Type B pancreatic cell (in vitro differentiated cells): ENCODE measurements at regions not wholly inside any gene's neighbourhood (a gene's known extent, or its start where the extent isn't known, plus 50 kb on each side); places are given as distances from the start of the nearest gene placed in this dataset.

Experiments used
- DNase-seq: peaks from one replicate; pipeline ENCODE4 v3.0.0; 2021; ENCODE audit warnings: mixed read lengths; ENCODE audit not compliant: unreplicated experiment; ENCODE audit errors: extremely low spot score
- H3K27ac Mint-ChIP-seq: 2 replicates; pipeline ENCODE4 v1.8.0; 2021; ENCODE audit warnings: mild to moderate bottlenecking, mixed read lengths
- H3K27me3 Mint-ChIP-seq: 2 replicates; pipeline ENCODE4 v1.8.0; 2021; ENCODE audit warnings: mixed read lengths
- H3K36me3 Mint-ChIP-seq: 2 replicates; pipeline ENCODE4 v1.8.0; 2021; ENCODE audit warnings: mixed read lengths
- H3K4me1 Mint-ChIP-seq: one replicate; pipeline ENCODE4 v1.8.0; 2021; ENCODE audit warnings: mixed read lengths; ENCODE audit not compliant: unreplicated experiment
- H3K4me3 Mint-ChIP-seq: 2 replicates; pipeline ENCODE4 v1.8.0; 2021; ENCODE audit warnings: mild to moderate bottlenecking, mixed read lengths
- H3K9me3 Mint-ChIP-seq: 2 replicates; pipeline ENCODE4 v1.8.0; 2021; ENCODE audit warnings: mixed read lengths
- CTCF ChIP-seq: fragments of 200-600 bp; sonication (generic); conservative IDR thresholded peaks from 2 replicates; pipeline ENCODE4 v1.5.0; 2021; ENCODE audit warnings: antibody characterized with exemption, mild to moderate bottlenecking

DNA sequence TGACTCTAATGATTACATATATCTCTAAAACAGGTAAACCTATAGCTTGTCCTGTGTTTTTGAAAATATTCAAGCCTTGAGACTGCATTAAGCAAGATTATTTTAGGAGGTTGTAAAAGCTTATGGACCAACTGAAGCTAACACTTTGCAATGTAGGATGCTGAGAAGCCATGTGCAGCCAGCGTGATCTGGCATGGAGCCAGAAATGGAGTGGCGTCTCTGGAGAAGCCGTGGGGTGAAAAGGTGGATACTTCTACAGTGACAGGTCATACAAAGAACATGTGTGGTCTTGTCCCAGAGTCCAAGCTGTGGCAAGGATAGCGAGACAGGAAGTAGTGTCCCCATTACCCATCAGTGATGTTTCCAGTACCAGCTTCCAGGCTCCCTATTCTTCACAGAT lies 100.8 kb upstream of the CD180 start:
- H3K27me3 Mint-ChIP-seq: peaks cover 3% of the 10 kb centered on the region
- no peak for DNase-seq
- TF ChIP-seq CTCF: no peak
- peaks cover 5% of the 10 kb centered on the region for H3K36me3 Mint-ChIP-seq
- no peak overlapping the region for H3K27ac Mint-ChIP-seq
- peaks cover 11% of the 10 kb centered on the region for H3K4me1 Mint-ChIP-seq
- H3K9me3 Mint-ChIP-seq: peaks cover 8% of the 10 kb centered on the region
- H3K4me3 Mint-ChIP-seq: no peak overlapping the region

DNA sequence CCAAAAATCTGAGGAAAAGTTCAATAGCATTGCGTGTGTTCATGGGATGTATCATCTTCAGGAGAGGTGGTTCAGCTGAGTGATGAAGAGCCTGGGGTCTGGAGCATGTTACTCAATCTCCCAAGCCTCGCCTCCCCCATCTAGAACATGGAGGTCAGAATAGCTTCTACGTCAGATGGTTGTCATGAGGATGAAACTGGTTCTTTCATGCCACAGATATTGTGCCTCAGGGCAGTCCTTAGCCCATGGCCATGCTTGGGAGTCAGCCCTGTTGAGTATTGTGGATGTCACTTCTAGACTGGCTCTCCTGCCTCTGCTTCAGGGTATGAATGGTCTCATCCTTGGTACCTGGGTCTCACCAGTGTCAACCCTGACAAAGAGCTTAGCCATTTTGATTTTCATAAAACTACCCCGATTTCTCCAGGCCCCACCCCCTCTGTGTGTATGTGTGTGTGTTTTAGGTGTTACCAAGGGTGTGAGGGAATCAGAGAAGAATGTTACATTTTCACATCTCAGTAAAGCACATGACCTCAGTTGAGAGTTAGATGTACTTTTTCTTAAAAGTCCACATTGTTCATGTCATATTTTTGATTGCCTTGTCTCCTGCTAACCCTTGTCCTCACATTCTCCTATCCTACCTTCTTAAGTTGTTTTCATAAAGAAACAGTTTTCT lies 97.8 kb upstream of the CD180 start:
- Mint-ChIP-seq H3K27me3 (peaks cover 3% of the 10 kb centered on the region), H3K36me3 (peaks cover 5% of the 10 kb centered on the region), H3K9me3 (peaks cover 14% of the 10 kb centered on the region), H3K4me3 (no peak overlapping the region), H3K4me1 (peaks cover 26% of the 10 kb centered on the region), H3K27ac (no peak overlapping the region)
- DNase-seq: no peak
- TF ChIP-seq CTCF: no peak

GRCh38 chr5:67293226-67293625 lies 96.6 kb upstream of the CD180 start:
- H3K36me3 Mint-ChIP-seq: no peaks in the 10 kb centered on the region
- H3K4me1 Mint-ChIP-seq: peaks cover 26% of the 10 kb centered on the region
- no peak overlapping the region for H3K4me3 Mint-ChIP-seq
- no peak overlapping the region for H3K27ac Mint-ChIP-seq
- no peak for TF ChIP-seq CTCF
- DNase-seq: no peak
- no peaks in the 10 kb centered on the region for H3K27me3 Mint-ChIP-seq
- H3K9me3 Mint-ChIP-seq: peaks cover 10% of the 10 kb centered on the region

DNA sequence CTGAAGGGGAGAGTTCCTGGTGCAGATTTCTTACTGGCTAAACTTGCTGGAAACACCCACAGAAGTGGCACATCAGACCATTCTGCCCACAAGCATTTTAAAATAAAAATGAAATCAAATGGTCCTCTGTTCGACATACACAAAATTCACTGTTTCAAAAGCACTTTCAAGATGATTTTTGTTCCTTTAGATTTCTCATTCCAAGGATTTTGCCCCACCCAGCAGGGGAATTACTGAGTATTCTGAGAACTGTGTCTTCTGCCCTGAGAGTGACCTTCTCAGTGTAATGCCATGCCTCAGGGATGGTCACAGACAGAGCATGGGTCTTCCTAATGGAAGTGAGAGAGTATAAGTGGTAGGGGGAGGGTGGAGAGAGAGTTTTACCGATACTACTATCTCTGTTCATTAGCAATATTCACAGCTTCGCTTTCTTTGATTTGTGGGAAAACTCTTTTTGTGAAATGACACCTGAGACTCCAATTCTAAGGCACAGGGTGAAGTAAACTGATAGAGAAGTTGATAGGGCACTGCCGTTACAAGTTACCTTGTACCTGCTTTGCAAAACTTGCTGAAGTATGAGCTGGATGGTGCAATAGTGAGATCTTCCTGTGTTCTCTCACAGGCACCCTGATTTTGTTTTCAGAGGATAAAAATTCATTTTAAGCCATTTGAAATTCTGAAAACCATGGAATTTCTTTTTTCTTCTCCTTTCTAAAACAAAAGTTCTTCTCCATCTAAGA lies 95.8 kb upstream of the CD180 start:
- TF ChIP-seq CTCF: no peak
- Mint-ChIP-seq H3K27me3 (no peaks in the 10 kb centered on the region), H3K36me3 (no peaks in the 10 kb centered on the region), H3K9me3 (peaks cover 5% of the 10 kb centered on the region), H3K4me1 (peaks cover 31% of the 10 kb centered on the region), H3K4me3 (peak overlapping the region; percentile 52), H3K27ac (no peak overlapping the region)
- no peak for DNase-seq

DNA sequence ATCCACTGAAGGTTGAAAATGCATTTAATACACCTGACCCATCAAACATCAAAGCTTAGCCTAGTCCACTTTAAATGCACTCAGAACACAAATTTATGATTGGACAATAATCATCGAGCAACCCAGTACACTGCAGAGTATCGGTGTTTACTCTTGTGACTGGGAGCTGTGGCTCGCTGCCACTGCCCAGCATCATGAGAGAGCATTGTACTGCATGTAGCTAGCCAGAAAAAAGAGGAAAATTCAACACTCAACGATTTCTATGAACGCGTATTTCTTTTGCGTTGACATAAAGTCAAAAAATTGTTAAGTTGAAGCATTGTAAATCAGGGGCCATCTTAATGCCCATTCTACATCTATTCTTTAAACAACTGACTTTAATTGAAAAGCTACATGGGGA lies 95.1 kb upstream of the CD180 start:
- H3K27ac Mint-ChIP-seq: no peak overlapping the region
- H3K4me3 Mint-ChIP-seq: no peak overlapping the region
- TF ChIP-seq CTCF: no peak
- H3K9me3 Mint-ChIP-seq: peaks cover 5% of the 10 kb centered on the region
- H3K27me3 Mint-ChIP-seq: no peaks in the 10 kb centered on the region
- DNase-seq: no peak
- no peaks in the 10 kb centered on the region for H3K36me3 Mint-ChIP-seq
- H3K4me1 Mint-ChIP-seq: peaks cover 31% of the 10 kb centered on the region
